DOHH2 (cell line): ENCODE measurements at regions not wholly inside any gene's neighbourhood (a gene's known extent, or its start where the extent isn't known, plus 50 kb on each side); places are given as distances from the start of the nearest gene placed in this dataset.

Experiments
- EZH2phosphoT487 ChIP-seq: fragments of 200-600 bp; sonication (generic); IDR thresholded peaks from 2 replicates; pipeline ENCODE4 v1.6.1; 2017; ENCODE audit warnings: borderline replicate concordance, mild to moderate bottlenecking, antibody characterized with exemption, low read length, moderate library complexity, mixed read lengths
- TF ChIP-seq, protein P1 (sequence below): fragments of 200-600 bp; sonication (generic); IDR thresholded peaks from one replicate; pipeline ENCODE4 v1.5.1; 2014; ENCODE audit warnings: antibody characterized with exemption, mild to moderate bottlenecking, low read depth, low read length; ENCODE audit not compliant: poor library complexity, severe bottlenecking

GRCh38 chr20:30937790-30938189 is 319.7 kb upstream of the DEFB115 start:
- TF ChIP-seq, protein P1, sequence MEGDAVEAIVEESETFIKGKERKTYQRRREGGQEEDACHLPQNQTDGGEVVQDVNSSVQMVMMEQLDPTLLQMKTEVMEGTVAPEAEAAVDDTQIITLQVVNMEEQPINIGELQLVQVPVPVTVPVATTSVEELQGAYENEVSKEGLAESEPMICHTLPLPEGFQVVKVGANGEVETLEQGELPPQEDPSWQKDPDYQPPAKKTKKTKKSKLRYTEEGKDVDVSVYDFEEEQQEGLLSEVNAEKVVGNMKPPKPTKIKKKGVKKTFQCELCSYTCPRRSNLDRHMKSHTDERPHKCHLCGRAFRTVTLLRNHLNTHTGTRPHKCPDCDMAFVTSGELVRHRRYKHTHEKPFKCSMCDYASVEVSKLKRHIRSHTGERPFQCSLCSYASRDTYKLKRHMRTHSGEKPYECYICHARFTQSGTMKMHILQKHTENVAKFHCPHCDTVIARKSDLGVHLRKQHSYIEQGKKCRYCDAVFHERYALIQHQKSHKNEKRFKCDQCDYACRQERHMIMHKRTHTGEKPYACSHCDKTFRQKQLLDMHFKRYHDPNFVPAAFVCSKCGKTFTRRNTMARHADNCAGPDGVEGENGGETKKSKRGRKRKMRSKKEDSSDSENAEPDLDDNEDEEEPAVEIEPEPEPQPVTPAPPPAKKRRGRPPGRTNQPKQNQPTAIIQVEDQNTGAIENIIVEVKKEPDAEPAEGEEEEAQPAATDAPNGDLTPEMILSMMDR: no peak
- TF ChIP-seq EZH2phosphoT487: no peak
